HCT116 (cell line): ENCODE measurements at regions not wholly inside any gene's neighbourhood (a gene's known extent, or its start where the extent isn't known, plus 50 kb on each side); places are given as distances from the start of the nearest gene placed in this dataset.

Experiments
- ATAC-seq: fragments of 200-7000 bp; cut with Tn5 transposase; 2 replicates; pipeline ENCODE4 v1.9.1; 2020; ENCODE audit warnings: mild to moderate bottlenecking, moderate library complexity
- BruUV-seq: library from RNA; stranded (reverse); fragments of 400-500 nt; replicated peaks from 2 replicates; lab custom pipeline; 2021; lab: Mats Ljungman, UMichigan
- CTCF ChIA-PET: fragments of 300-600 bp; sonication (Branson Sonifier 250); formaldehyde crosslinking; loops from one replicate; lab custom pipeline; 2021; ENCODE audit warnings: antibody characterized with exemption; lab: Charles Lee
- POLR2A ChIA-PET: fragments of 300-600, 350-600 bp; sonication (Branson Sonifier 250); formaldehyde crosslinking; loops from one replicate; lab custom pipeline; 2021; ENCODE audit warnings: antibody characterized with exemption; lab: Charles Lee
- RAD21 ChIA-PET, 2 experiments: fragments of 300-600 bp; sonication (Branson Sonifier 250); formaldehyde crosslinking; loops; one replicate each; lab custom pipeline; 2023; ENCODE audit warnings: low total read pairs in 2 of 2; ENCODE audit not compliant: uncharacterized antibody in 2 of 2, unreplicated experiment in 2 of 2, low non-redundant PET in 1 of 2; lab: Charles Lee
- DNase-seq: peaks from one replicate; pipeline ENCODE4 v3.0.0-alpha.2; 2010; ENCODE audit warnings: low read depth, low spot score
- H2AFZ ChIP-seq: fragments of 200-600 bp; shearing (Covaris generic), sonication (generic); 2 replicates; pipeline ENCODE4 v1.6.1; 2017; ENCODE audit warnings: low read depth, mixed run types, mixed read lengths, antibody characterized with exemption, low read length; ENCODE audit not compliant: poor library complexity, severe bottlenecking
- H3K27ac ChIP-seq: 2 replicates; pipeline ENCODE4 v1.5.1; 2012; ENCODE audit warnings: low read depth, low read length
- H3K27me3 ChIP-seq: fragments of 200-600 bp; sonication (generic); 2 replicates; pipeline ENCODE4 v1.6.1; 2016; ENCODE audit warnings: mixed run types, low read length, mixed read lengths; ENCODE audit not compliant: insufficient read depth
- H3K36me3 ChIP-seq, 2 experiments: fragments of 200-500 bp in 1 of 2; fragments of 200-600 bp in 1 of 2; sonication (Bioruptor generic) in 1 of 2; sonication (generic) in 1 of 2; 2 replicates each; pipeline versions ENCODE4 v1.5.1 to v1.6.1; 2014 to 2016; ENCODE audit warnings: low read length in 2 of 2, inconsistent platforms in 1 of 2, mixed read lengths in 1 of 2, mixed run types in 1 of 2; ENCODE audit not compliant: insufficient read depth in 2 of 2, control insufficient read depth in 1 of 2
- H3K4me1 ChIP-seq, 2 experiments: fragments of 200-600 bp in 1 of 2; sonication (generic) in 1 of 2; 2 replicates each; pipeline versions ENCODE4 v1.5.1 to v1.6.1; 2012 to 2017; ENCODE audit warnings: low read length in 2 of 2, inconsistent platforms in 1 of 2, mild to moderate bottlenecking in 1 of 2, mixed read lengths in 1 of 2, mixed run types in 1 of 2, moderate library complexity in 1 of 2; ENCODE audit not compliant: insufficient read depth in 2 of 2, control insufficient read depth in 1 of 2
- H3K4me2 ChIP-seq: fragments of 200-600 bp; sonication (generic); 2 replicates; pipeline ENCODE4 v1.6.1; 2017; ENCODE audit warnings: mixed run types, low read length, mixed read lengths
- H3K4me3 ChIP-seq, 2 experiments: fragments of 200-600 bp in 1 of 2; sonication (generic) in 1 of 2; replicated peaks in 1 of 2; 2 replicates each; pipeline ENCODE4 v1.5.1; 2011 to 2016; ENCODE audit warnings: low read length in 2 of 2, control low read depth in 1 of 2, low read depth in 1 of 2, mild to moderate bottlenecking in 1 of 2, mixed read lengths in 1 of 2, mixed run types in 1 of 2
- H3K79me2 ChIP-seq: fragments of 200-600 bp; sonication (generic); 2 replicates; pipeline ENCODE4 v1.6.1; 2017; ENCODE audit warnings: mild to moderate bottlenecking, mixed run types, low read length, moderate library complexity, mixed read lengths; ENCODE audit not compliant: insufficient read depth
- H3K9ac ChIP-seq: fragments of 200-600 bp; sonication (generic); 2 replicates; pipeline ENCODE4 v1.6.1; 2016; ENCODE audit warnings: low read length, mixed read lengths
- H3K9me2 ChIP-seq: fragments of 200-600 bp; sonication (generic), shearing (Covaris generic); 2 replicates; pipeline ENCODE4 v1.6.1; 2017; ENCODE audit warnings: mixed run types, mild to moderate bottlenecking, moderate library complexity; ENCODE audit not compliant: insufficient read depth
- H3K9me3 ChIP-seq, 2 experiments: fragments of 200-500 bp in 1 of 2; fragments of 200-600 bp in 1 of 2; sonication (Bioruptor generic) in 1 of 2; sonication (generic) in 1 of 2; 2 replicates each; pipeline ENCODE4 v1.6.1; 2014 to 2017; ENCODE audit warnings: low read length in 2 of 2, mixed read lengths in 2 of 2, inconsistent platforms in 1 of 2, low read depth in 1 of 2, mild to moderate bottlenecking in 1 of 2, mixed run types in 1 of 2, moderate library complexity in 1 of 2; ENCODE audit not compliant: control insufficient read depth in 1 of 2, insufficient read depth in 1 of 2
- H4K20me1 ChIP-seq: fragments of 200-600 bp; sonication (generic), shearing (Covaris generic); 2 replicates; pipeline ENCODE4 v1.6.1; 2017; ENCODE audit warnings: mixed run types, mild to moderate bottlenecking, moderate library complexity; ENCODE audit not compliant: insufficient read depth
- CEBPB ChIP-seq: IDR thresholded peaks from 2 replicates; pipeline ENCODE4 v1.6.1; 2012; ENCODE audit warnings: low read depth
- EGR1 ChIP-seq: IDR thresholded peaks from 2 replicates; pipeline ENCODE4 v1.6.1; 2012; ENCODE audit warnings: low read depth
- ELF1 ChIP-seq: IDR thresholded peaks from 2 replicates; pipeline ENCODE4 v1.6.1; 2012; ENCODE audit warnings: low read depth, borderline replicate concordance
- EZH2 ChIP-seq: fragments of 200-600 bp; sonication (generic); IDR thresholded peaks from 2 replicates; pipeline ENCODE4 v1.6.1; 2017; ENCODE audit warnings: antibody characterized with exemption, mixed run types
- EZH2phosphoT487 ChIP-seq: fragments of 200-600 bp; IDR thresholded peaks from 2 replicates; pipeline ENCODE4 v1.6.1; 2018; ENCODE audit warnings: antibody characterized with exemption, borderline replicate concordance
- FOSL1 ChIP-seq: IDR thresholded peaks from 2 replicates; pipeline ENCODE4 v1.6.1; 2012; ENCODE audit warnings: low read depth
- JUND ChIP-seq: IDR thresholded peaks from 2 replicates; pipeline ENCODE4 v1.6.1; 2012
- POLR2A ChIP-seq: IDR thresholded peaks from 2 replicates; pipeline ENCODE4 v1.7.0; 2011; ENCODE audit warnings: borderline replicate concordance; ENCODE audit not compliant: insufficient read depth, insufficient read length; ENCODE audit errors: extremely low read depth
- intact Hi-C: fragments of 100-400 bp; cut with micrococcal nuclease; formaldehyde crosslinking; loops from 2 replicates; pipeline ENCODE4 v1.10.0; 2022
- TF ChIP-seq, protein P1 (sequence below): IDR thresholded peaks from 2 replicates; pipeline ENCODE4 v1.6.1; 2012
- TF ChIP-seq, protein P2 (sequence below): IDR thresholded peaks from 2 replicates; pipeline ENCODE4 v1.6.1; 2012
- TF ChIP-seq, protein P3 (sequence below): IDR thresholded peaks from 2 replicates; pipeline ENCODE4 v1.6.1; 2011; ENCODE audit warnings: mild to moderate bottlenecking, low read length, moderate library complexity; ENCODE audit not compliant: insufficient replicate concordance; ENCODE audit errors: extremely low read depth

DNA sequence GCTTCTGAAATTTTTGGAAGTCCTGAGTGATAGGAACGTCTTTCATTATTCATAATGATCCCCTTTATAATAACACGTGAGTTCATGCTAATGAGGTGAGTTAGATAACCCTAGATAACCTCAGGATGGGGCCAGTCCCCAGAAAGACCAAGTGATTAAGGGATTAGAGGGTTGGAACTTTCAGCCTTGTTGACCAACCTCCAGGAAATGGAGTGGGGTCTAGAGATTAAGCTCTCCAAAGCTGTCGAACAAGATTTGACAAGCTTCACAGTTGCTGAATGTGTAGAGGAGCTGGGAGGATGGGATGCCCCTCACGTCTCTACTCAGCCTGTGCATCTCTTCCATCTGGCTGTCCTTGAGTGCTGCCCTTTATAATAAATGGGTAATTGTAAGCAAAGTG is 107.1 kb downstream of the ZMAT3 start:
- no peaks in the 10 kb centered on the region for H4K20me1 ChIP-seq
- no peaks in the 10 kb centered on the region for H3K79me2 ChIP-seq
- H2AFZ ChIP-seq = no peak overlapping the region
- no peak overlapping the region for H3K4me2 ChIP-seq
- no peaks in the 10 kb centered on the region for H3K27me3 ChIP-seq
- H3K9ac ChIP-seq = no peak overlapping the region
- RAD21 ChIA-PET = no interaction called here
- no peak overlapping the region for H3K27ac ChIP-seq
- CTCF ChIA-PET = no interaction called here
- TF ChIP-seq EZH2 (no peak), CEBPB (no peak), ELF1 (no peak), JUND (no peak), EZH2phosphoT487 (no peak), FOSL1 (no peak), POLR2A (no peak), EGR1 (no peak)
- TF ChIP-seq, protein P1, sequence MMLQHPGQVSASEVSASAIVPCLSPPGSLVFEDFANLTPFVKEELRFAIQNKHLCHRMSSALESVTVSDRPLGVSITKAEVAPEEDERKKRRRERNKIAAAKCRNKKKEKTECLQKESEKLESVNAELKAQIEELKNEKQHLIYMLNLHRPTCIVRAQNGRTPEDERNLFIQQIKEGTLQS = no peak
- TF ChIP-seq, protein P2, sequence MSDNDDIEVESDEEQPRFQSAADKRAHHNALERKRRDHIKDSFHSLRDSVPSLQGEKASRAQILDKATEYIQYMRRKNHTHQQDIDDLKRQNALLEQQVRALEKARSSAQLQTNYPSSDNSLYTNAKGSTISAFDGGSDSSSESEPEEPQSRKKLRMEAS = no peak
- TF ChIP-seq, protein P3, sequence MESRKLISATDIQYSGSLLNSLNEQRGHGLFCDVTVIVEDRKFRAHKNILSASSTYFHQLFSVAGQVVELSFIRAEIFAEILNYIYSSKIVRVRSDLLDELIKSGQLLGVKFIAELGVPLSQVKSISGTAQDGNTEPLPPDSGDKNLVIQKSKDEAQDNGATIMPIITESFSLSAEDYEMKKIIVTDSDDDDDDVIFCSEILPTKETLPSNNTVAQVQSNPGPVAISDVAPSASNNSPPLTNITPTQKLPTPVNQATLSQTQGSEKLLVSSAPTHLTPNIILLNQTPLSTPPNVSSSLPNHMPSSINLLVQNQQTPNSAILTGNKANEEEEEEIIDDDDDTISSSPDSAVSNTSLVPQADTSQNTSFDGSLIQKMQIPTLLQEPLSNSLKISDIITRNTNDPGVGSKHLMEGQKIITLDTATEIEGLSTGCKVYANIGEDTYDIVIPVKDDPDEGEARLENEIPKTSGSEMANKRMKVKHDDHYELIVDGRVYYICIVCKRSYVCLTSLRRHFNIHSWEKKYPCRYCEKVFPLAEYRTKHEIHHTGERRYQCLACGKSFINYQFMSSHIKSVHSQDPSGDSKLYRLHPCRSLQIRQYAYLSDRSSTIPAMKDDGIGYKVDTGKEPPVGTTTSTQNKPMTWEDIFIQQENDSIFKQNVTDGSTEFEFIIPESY = no peak
- TF ChIP-seq, all 23 proteins: peak for 0
- Histone ChIP-seq H3K36me3 (no peaks in the 10 kb centered on the region), H3K9me3 (no peaks in the 10 kb centered on the region), H3K4me3 (no peak overlapping the region), H3K4me1 (0 out of 4 replicates have a peak, but pooled peaks cover 0 to 3% of the 10 kb centered on the region in 2 experiments), H3K9me2 (no peaks in the 10 kb centered on the region)
- no TSS peak for BruUV-seq
- DNase-seq (no peak), ATAC-seq (no peak)
- POLR2A ChIA-PET = no interaction called here
- intact Hi-C loops = no loop called here
